ENCODE measurements at regions not wholly inside any gene's neighbourhood (a gene's known extent, or its start where the extent isn't known, plus 50 kb on each side); places are given as distances from the start of the nearest gene placed in this dataset.
"Not testable (repeated sequence)": the region's sequence is repeated elsewhere in the genome, so short reads cannot be mapped to it uniquely, and the experiment has no call there.

- DNase-seq = no peak
These were observed 73.4 kb upstream of the ZNF469 start for GRCh38 chr16:88309174-88309907.

- no peak for DNase-seq
These were observed 72.9 kb upstream of the ZNF469 start for GRCh38 chr16:88309908-88310265.

DNA sequence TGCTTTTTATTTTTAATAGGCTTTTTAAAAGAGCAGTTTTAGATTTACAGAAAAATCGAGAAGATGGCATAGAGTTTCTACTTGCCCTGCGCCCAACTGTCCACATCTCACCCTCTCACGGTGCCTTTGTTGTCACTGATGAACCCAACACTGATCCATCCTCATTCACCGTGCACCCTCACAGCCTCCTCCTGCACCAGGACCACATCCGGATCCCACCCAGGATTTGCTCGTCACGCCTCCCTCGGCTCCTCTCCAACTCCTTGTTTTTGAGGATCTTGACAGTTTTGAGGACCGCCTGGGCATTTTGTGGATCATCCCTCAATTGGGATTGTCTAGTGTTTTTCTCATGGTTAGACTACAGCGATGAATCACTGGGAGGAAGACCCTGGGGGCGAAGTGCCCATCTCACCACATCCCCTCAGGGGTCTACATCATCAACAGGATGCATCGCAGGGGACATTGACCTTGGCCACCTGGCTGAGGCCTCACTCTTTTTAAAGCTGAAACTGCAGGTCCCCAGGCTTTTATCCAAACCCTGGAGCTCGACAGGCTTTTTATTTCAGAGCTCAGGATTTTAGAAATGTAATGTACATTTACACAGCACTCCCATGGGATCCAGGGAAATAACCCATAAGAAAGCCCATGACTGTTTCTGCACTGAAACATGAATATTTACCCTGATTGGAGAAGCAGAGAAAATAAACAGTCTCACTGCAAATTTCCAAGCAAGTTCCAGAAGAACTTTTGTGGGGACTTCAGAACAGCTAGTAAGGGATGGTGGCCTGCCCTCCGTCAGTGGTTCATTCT lies 71.8 kb upstream of the ZNF469 start:
- no peak for DNase-seq

DNA sequence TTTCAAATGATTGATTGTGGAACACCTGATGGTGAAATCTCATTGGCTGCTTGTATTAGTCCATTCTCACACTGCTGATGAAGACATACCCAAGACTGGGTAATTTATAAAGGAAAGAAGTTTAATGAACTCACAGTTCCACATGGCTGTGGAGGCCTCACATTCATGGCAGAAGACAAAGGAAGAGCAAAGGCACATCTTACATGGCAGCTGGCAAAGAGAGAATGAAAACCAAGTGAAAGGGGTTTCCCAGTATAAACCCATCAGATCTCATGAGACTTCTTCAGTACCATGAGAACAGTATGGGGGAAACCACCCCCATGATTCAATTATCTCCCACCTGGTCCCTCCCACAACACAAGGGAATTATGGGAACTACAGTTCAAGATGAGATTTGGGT lies 70.9 kb upstream of the ZNF469 start:
- not testable (repeated sequence) for DNase-seq

DNA sequence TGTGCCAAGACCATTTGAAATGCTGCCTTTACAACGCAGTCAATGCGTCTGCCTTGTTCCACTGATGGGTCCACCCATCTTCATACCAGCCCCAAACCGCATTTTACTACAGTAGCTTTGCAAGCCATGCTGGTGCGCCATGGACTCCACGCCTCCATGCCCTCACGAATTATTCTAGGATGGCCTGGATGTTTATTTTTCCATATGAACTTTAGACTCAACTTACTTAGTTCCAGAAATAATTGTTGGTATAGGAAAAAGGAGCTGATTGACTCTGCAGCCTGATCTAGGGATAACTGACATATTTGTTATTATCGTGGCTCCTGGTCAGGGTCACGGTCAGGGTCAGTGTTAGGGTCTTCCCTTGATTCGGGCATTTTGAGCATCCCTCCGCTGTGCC lies 70.0 kb upstream of the ZNF469 start:
- no peak for DNase-seq

DNA sequence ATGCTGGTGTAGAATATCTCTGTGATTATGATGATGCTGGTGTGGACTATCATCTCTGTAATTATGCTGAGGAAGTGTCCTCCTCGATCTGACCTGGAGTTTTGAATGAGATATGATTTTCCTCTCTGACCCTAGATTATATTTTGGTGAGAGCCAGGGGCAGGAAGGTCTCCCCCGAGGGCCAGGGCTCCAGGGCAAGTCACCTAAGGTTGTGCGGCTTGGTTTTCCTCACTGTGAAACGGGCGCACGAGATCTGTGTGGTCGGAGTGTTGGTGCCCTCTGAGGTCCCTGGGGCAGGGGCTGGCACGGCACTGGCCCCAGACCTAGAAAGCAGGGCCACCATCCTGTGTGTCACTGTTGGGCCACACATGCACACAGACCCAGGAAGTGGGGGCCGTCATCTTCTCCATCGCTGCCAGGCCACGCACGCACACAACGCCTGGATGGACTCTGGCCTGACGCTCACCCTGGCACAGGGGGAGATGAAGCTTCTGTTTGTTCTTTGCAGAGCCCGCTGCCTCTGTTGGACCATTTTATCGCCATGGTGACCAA lies 67.7 kb upstream of the ZNF469 start:
- DNase-seq = no peak

DNA sequence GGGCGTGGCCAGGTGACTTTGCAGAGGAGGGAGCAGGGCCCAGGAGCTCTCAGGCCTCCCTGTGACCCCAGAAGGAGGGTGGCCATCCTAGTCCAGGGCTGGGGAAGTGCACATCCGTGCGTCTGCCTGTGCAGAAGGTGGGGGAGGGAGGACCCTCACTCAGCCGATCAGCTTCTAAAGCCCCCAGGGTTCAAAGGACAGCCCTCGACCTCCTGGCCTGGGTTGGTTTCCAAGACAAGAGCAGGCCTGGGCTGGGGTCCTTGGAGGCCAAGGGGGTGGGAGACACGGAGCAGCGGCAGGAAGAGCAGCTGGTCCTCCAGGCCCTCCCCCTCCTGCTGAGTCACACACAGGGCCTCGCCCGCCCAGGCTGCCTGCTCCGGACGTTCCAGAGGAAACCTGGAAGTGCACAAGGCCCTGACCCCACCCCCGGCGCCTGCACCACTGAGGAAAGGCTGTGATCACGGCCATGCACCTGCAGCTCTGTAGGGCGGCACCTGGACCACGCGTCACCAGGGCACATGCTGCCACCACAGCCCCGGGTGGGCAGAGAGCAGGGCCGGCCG lies 67.1 kb upstream of the ZNF469 start:
- DNase-seq = no peak

- DNase-seq = no peak
These were observed 66.6 kb upstream of the ZNF469 start for GRCh38 chr16:88316151-88316550.

DNA sequence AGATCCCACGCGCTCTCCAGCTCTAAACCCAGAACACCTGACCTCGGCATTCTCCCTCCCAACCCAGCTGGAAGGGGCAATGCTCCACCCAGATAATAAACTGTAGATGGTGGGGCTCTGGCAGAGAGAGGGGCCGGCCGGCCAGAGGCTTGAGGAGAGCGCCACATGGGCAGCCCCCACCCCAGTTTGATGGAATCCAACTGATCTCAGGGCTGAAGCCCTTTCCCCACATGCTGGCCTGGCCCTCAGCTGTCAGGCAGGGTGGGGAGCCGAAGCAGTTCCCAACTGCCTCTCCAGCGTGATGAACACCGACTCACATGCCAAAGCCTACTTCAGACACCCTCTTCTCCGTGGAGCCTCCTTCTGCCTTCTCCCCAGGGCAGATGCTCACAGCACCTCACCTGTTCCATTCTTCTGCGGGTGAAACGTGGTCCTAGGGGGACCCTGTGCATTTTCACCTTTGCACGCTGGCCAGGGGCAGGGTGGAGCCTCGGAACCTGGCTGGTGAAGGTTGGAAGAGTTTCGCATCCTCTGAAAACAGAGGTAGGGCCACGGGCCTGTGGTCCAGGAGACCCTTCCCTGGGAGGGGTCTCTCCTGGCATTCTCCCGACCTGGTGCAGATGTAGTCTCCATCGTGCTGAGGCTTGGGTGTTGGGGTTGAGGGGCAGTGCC lies 65.7 kb upstream of the ZNF469 start:
- no peak for DNase-seq

DNA sequence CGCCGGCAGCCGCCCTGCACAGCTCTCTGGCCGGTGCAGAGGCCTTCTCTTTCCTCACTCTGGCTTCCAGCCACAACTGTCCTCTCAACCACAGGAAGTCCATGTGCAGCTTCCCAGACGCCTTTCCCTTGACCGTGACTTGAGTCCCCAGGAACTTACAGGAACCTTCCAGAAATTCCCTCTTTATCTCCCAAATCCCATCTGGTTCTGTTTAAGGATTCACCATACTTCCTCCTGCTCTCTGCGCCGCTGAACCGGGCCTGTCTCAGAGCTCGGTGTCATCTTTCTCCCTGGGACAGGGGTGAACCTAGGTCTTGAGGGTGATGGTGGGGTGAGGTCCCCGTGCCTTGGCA lies 65.2 kb upstream of the ZNF469 start:
- no peak for DNase-seq

DNA sequence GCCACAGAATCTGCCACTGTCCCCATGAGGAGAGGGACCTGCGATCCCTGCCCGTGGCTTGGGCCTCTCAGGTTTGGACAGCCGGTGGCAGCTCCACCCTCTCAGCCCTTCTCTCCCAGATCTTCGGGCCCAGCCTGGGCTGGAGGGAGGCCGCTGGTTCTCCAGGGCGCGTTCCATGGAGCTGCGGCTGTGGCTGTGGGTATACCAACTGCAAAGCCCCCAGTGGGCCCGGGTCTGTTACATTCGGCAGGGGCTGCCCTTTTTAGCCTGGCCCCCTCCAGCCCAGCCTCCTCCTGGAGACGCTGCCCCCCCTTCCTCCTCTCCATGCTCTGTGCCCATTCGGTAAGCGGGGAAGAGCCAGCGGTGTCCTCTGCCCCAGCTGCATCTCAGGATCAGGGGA lies 64.7 kb upstream of the ZNF469 start:
- no peak for DNase-seq

DNA sequence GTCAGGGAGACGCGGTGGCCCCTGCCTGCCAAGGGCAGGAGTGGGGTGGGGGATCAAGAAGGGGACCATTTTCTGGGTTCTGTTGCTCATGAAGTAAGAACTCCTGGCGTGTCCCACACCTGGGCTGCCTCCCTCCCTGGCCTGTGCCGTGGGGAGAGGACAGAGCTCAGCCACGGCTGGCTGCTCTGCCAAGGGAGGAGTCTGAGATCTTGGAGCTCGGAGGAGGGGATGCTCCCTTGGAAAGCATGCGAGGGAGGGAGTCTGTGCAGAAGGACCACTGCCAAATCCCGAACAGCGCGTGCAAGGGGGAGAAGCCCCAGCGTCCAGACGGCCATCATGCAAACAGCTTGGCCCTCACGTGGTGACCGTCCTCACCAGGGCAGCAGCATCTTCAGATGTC lies 64.2 kb upstream of the ZNF469 start:
- no peak for DNase-seq

DNA sequence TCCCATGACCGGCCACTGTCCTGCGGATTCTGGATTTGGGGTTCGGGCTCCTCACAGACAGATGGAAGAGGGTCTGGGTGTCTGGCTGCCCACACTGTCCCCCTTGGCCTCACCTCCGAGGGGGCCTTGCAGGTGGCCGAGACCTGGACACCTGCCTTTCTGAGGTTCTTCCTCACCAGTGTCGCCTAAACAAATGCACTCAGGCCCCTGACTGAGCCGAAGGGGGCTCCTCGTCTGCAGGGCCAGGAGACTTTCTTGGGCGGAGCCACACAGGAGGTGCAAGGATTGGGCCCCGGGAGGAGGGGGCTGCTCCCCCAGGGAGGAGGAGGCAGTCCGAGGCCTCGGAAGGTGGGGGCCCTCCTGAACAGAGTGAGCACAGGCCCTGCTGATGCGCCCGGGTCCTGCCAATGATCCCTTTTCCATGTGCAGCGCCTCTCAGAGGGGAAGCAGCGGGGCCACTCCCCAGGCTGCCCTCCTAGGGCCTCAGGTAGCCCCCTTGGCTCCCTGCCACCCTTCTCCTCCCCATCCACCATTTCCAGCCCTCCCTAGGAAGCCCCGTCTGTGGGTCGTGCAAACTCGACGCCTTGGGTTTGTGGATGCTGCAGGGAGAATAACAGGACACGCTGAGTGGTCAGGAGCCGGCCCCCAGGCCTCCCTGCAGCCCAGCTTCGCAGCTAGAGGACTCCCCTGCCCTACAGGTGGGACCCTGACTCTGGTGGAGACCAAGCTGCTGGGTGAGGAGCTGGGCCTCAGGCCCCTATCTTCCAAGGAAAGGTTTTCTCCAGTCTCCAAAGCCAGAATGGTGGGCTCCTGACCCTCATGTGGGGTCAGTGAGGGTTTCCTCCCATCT lies 63.4 kb upstream of the ZNF469 start:
- no peak for DNase-seq

GRCh38 chr16:88320947-88321634 lies 61.7 kb upstream of the ZNF469 start:
- no peak for DNase-seq

- DNase-seq = no peak
These were observed 60.9 kb upstream of the ZNF469 start for GRCh38 chr16:88321635-88322499.

DNA sequence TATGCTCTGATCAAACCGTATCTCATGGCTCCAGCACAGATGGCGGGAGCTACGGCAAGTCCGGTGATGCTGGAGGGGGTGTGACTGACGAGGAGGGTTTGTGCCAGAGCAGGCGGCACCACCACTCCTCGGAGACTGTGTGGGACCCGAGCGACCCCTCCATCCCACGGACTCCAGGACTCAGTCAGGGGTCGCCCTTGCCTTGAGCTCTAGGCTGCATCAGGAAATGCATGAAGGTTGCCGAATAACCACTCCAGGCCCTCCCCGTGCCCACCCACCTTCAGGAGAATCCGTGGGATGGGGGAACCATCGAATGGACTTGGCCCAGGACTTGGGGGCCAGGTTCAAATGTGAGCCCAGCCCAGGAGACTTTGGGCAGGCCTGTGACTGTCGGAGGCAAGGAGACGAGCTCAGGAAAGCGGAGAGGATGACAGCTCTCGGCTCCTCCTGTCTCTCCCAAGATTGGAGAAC lies 60.2 kb upstream of the ZNF469 start:
- DNase-seq = no peak

- DNase-seq = no peak
These were observed 59.7 kb upstream of the ZNF469 start for GRCh38 chr16:88323041-88323440.

DNA sequence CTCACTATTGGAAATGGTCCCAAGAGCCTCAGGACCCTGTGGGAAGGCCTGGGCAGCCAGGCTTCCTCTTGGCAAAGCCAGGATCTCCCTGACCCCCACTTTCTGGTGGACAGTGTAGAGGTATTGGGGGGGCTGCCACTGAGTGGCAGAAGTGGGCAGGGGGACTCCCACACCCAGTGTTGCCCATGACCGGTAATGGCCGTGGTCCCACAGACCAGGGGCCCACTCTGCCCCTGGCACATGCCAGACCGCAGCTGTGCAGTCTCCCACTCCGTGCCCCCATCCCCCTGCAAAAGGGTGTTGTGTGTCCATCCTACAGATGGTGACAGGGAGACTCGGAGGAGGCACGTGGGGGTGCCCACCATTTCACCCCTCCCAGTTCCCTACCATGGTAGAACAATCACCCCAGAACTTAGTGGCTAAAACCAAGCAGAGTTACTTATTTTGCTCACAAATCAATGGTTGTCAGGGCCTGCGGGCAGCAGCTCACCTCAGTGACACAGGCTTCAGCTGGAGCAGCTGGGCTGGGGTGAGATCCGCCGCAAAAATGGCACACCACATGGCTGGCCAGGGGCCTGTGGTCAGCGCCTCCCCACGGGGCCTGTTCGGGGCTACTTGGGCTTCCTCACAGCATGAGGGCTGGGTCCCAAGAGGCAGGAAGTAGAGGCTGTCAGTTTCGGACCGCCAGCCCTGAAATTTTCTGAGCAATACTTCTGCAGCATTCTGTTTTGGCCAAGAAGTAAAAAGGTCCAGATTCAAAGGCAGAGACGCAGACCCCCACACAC lies 59.0 kb upstream of the ZNF469 start:
- DNase-seq = no peak

GRCh38 chr16:88325087-88325750 lies 57.5 kb upstream of the ZNF469 start:
- DNase-seq = no peak

All from T-helper 1 cell (primary cell).